PC-3 (cell line): ENCODE measurements at regions not wholly inside any gene's neighbourhood (a gene's known extent, or its start where the extent isn't known, plus 50 kb on each side); places are given as distances from the start of the nearest gene placed in this dataset.

Source experiments
- CTCF ChIP-seq: fragments of 300-600 bp; sonication (generic); conservative IDR thresholded peaks from 2 replicates; pipeline ENCODE4 v1.5.1; 2017; ENCODE audit warnings: antibody characterized with exemption, low read depth, mild to moderate bottlenecking, low read length
- EZH2 ChIP-seq: fragments of 300-600 bp; sonication (generic); IDR thresholded peaks from one replicate; pipeline ENCODE4 v1.6.1; 2017; ENCODE audit warnings: antibody characterized with exemption, mild to moderate bottlenecking, low read length; ENCODE audit not compliant: unreplicated experiment

- TF ChIP-seq CTCF = no peak
- TF ChIP-seq EZH2 = no peak
Measured at GRCh38 chr3:145387211-145387610, 773.8 kb downstream of the PLOD2 start.
